HG03521 (cell line): ENCODE measurements at regions not wholly inside any gene's neighbourhood (a gene's known extent, or its start where the extent isn't known, plus 50 kb on each side); places are given as distances from the start of the nearest gene placed in this dataset.

ENCODE experiments used
- ATAC-seq: cut with Tn5 transposase; IDR thresholded peaks from one replicate; pipeline ENCODE4 v1.9.1; 2021; ENCODE audit warnings: mild to moderate bottlenecking, moderate library complexity; ENCODE audit not compliant: unreplicated experiment

- no peak for ATAC-seq
These were observed 207.0 kb upstream of the ZNF507 start for GRCh38 chr19:32138416-32138815.

- no peak for ATAC-seq
These were observed 203.4 kb upstream of the ZNF507 start for GRCh38 chr19:32141840-32142511.

GRCh38 chr19:32146664-32147063 lies 198.7 kb upstream of the ZNF507 start:
- no peak for ATAC-seq

GRCh38 chr19:32150605-32151004 lies 194.8 kb upstream of the ZNF507 start:
- no peak for ATAC-seq

GRCh38 chr19:32154418-32154817 lies 191.0 kb upstream of the ZNF507 start:
- no peak for ATAC-seq

GRCh38 chr19:32164384-32164992 lies 180.9 kb upstream of the ZNF507 start:
- no peak for ATAC-seq

- ATAC-seq: no peak
These were observed 180.3 kb upstream of the ZNF507 start for GRCh38 chr19:32165141-32165540.

- ATAC-seq: no peak
These were observed 179.7 kb upstream of the ZNF507 start for GRCh38 chr19:32165750-32166149.

- ATAC-seq: no peak
These were observed 179.2 kb upstream of the ZNF507 start for GRCh38 chr19:32166238-32166637.

- no peak for ATAC-seq
These were observed 177.3 kb upstream of the ZNF507 start for GRCh38 chr19:32168111-32168510.

GRCh38 chr19:32168606-32169005 lies 176.8 kb upstream of the ZNF507 start:
- ATAC-seq: no peak

GRCh38 chr19:32171719-32172151 lies 173.7 kb upstream of the ZNF507 start:
- no peak for ATAC-seq

GRCh38 chr19:32172566-32173160 lies 172.7 kb upstream of the ZNF507 start:
- ATAC-seq: no peak

- ATAC-seq: no peak
These were observed 171.6 kb upstream of the ZNF507 start for GRCh38 chr19:32173836-32174235.

GRCh38 chr19:32174386-32175113 lies 170.9 kb upstream of the ZNF507 start:
- no peak for ATAC-seq

- ATAC-seq: no peak
These were observed 168.8 kb upstream of the ZNF507 start for GRCh38 chr19:32176591-32176990.

GRCh38 chr19:32177686-32178085 lies 167.7 kb upstream of the ZNF507 start:
- ATAC-seq: no peak

GRCh38 chr19:32178401-32178800 lies 167.0 kb upstream of the ZNF507 start:
- no peak for ATAC-seq

GRCh38 chr19:32178956-32179355 lies 166.5 kb upstream of the ZNF507 start:
- ATAC-seq: no peak

GRCh38 chr19:32181216-32181920 lies 164.0 kb upstream of the ZNF507 start:
- no peak for ATAC-seq
